Kidney (tissue), 13 donors: ENCODE measurements at regions not wholly inside any gene's neighbourhood (a gene's known extent, or its start where the extent isn't known, plus 50 kb on each side); places are given as distances from the start of the nearest gene placed in this dataset.

Source experiments
- DNase-seq, 5 donors: peaks; one replicate each; pipeline ENCODE4 v3.0.0-alpha.2; 2013 to 2020
- FAIRE-seq: peaks from 2 replicates; lab custom pipeline; 2012; peaks lifted over from hg19 to GRCh38; lab: Jason Lieb, UNC
- H3K27ac ChIP-seq, 2 donors: one replicate each; pipeline ENCODE4 v1.7.0; 2013; ENCODE audit warnings: low read depth in 2 of 2, low read length in 2 of 2, inconsistent platforms in 1 of 2
- H3K27me3 ChIP-seq: one replicate; pipeline ENCODE4 v1.7.1; 2013; ENCODE audit warnings: low read length, inconsistent platforms; ENCODE audit not compliant: control insufficient read depth, insufficient read depth
- H3K36me3 ChIP-seq, 3 donors: one replicate each; pipeline versions ENCODE4 v1.7.0 to v1.7.1; 2013; ENCODE audit warnings: low read length in 3 of 3, control low read depth in 1 of 3, inconsistent platforms in 1 of 3; ENCODE audit not compliant: insufficient read depth in 3 of 3, control insufficient read depth in 2 of 3
- H3K4me1 ChIP-seq, 3 donors: one replicate each; pipeline versions ENCODE4 v1.7.0 to v1.7.1; 2013; ENCODE audit warnings: low read length in 3 of 3, inconsistent platforms in 1 of 3, low read depth in 1 of 3; ENCODE audit not compliant: control insufficient read depth in 2 of 3, insufficient read depth in 2 of 3
- H3K4me3 ChIP-seq, 3 donors: one replicate each; pipeline versions ENCODE4 v1.7.0 to v1.8.1; 2013; ENCODE audit warnings: low read length in 3 of 3, control low read depth in 1 of 3, inconsistent platforms in 1 of 3
- H3K9ac ChIP-seq, 3 donors: one replicate each; pipeline versions ENCODE4 v1.7.0 to v1.7.1; 2013; ENCODE audit warnings: low read length in 3 of 3, control low read depth in 1 of 3, inconsistent platforms in 1 of 3
- H3K9me3 ChIP-seq, 3 donors: one replicate each; pipeline versions ENCODE4 v1.7.0 to v1.7.1; 2013; ENCODE audit warnings: low read length in 3 of 3, control low read depth in 1 of 3, inconsistent platforms in 1 of 3; ENCODE audit not compliant: control insufficient read depth in 2 of 3, insufficient read depth in 1 of 3
- intact Hi-C: fragments of 100-400 bp; cut with DNase I; formaldehyde crosslinking; loops from one replicate; pipeline ENCODE4 v1.11.1; 2022
- TF ChIP-seq, protein P1 (sequence below): IDR thresholded peaks from 3 replicates; pipeline ENCODE4 v1.5.1; 2012; ENCODE audit warnings: mild to moderate bottlenecking, moderate library complexity, borderline replicate concordance; ENCODE audit not compliant: insufficient read depth; ENCODE audit errors: extremely low read depth
- donor health status: control.
- donor health status: control.
- donor health status: control.
- donor health status: control.
- donor health status: control.
- donor health status: DM: yes; HTN: yes; CAD: no.
- donor health status: Normal renal cell carcinoma (clear cell type).

DNA sequence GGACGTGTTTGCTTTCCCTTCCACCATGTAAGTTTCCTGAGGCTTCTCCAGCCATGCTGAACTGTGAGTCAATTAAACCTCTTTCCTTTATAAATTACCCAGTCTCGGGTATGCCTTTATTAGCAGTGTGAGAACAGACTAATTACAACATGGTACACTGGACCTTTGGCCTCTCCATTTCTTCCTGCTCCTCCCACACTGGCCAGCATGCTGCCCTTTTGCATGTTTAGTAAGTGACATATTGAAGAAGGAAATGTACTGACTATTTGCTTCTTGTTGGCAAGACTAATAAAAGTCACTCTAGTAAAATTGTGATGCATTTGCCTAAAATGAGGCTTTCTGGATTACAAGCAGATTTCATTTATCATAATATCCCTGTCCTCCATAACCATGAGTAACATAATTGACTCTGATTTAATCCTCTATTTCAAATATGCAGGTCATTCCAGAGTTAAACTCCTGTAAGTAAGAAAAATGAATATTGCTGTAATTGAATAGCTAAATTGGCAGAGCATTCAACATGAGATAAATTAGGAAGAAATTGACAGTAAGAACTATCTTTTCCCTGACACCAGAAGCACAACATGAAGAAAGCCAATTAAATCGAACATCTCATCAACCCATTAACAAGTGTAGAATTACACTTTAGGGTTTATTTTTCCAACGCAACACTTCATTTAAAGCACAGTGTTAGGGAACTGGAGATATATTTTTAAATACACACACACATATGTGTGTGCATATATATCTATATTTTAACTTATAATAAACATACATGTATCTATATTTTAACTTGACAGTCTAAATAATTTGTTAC is 427.8 kb upstream of the ZP4 start:
- TF ChIP-seq, protein P1, sequence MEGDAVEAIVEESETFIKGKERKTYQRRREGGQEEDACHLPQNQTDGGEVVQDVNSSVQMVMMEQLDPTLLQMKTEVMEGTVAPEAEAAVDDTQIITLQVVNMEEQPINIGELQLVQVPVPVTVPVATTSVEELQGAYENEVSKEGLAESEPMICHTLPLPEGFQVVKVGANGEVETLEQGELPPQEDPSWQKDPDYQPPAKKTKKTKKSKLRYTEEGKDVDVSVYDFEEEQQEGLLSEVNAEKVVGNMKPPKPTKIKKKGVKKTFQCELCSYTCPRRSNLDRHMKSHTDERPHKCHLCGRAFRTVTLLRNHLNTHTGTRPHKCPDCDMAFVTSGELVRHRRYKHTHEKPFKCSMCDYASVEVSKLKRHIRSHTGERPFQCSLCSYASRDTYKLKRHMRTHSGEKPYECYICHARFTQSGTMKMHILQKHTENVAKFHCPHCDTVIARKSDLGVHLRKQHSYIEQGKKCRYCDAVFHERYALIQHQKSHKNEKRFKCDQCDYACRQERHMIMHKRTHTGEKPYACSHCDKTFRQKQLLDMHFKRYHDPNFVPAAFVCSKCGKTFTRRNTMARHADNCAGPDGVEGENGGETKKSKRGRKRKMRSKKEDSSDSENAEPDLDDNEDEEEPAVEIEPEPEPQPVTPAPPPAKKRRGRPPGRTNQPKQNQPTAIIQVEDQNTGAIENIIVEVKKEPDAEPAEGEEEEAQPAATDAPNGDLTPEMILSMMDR, result no peak
- no peak for FAIRE-seq
- intact Hi-C loops, result no loop called here

DNA sequence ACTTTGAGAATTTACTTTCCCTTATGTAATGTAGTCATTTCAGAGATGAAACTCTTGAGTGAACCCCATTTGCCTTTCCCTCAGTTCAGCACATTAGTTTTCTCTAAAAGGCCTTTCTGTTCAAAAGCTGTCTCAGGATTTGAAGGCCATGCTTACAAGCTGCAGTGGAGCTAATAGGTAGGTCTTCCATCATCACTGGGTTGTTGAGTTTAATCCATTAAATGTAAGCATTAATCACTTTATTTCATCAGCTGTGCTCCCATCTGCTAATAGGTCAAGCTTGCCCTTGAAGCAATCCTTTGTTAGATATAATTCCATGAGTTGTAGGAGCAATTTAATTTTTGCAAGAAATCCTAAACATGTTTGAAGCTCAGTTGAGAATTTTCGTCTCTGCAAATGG is 422.2 kb upstream of the ZP4 start:
- Histone ChIP-seq H3K27me3 (no peaks in the 10 kb centered on the region), H3K9me3 (no peaks in the 10 kb centered on the region), H3K9ac (no peak overlapping the region), H3K27ac (no peak overlapping the region), H3K4me1 (no peaks in the 10 kb centered on the region), H3K4me3 (no peak overlapping the region), H3K36me3 (no peaks in the 10 kb centered on the region)
- TF ChIP-seq, protein P1, result no peak
- intact Hi-C loops, result no loop called here
- DNase-seq, result no peak
- FAIRE-seq, result no peak

More for the DNA sequence above, 427.8 kb upstream of the ZP4 start:
- Histone ChIP-seq H3K36me3 (no peaks in the 10 kb centered on the region), H3K4me3 (no peak overlapping the region), H3K9me3 (no peaks in the 10 kb centered on the region), H3K4me1 (no peaks in the 10 kb centered on the region), H3K27ac (no peak overlapping the region), H3K9ac (no peak overlapping the region), H3K27me3 (no peaks in the 10 kb centered on the region)
- peak in 1 of 5 donors; percentile 2 for DNase-seq

DNA sequence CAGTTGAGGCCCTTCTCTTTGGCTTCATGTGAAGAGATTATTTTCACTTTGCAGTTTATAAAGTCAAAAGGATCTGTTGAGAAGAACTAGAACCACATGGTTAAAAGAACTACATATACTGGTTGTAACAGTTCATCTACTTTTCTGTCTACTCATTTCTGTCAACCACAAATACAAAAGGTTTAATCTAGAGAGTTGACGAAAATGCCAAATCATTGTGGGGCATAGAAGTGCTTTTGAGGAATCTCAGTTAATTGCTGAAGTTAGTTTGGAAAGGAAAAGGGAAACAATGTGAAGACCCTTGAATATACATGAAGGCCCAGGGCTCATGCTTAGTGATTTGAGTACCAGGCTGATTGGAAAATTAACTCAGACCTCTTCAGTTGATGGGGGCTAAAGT is 415.7 kb upstream of the ZP4 start:
- TF ChIP-seq, protein P1, result no peak
- Histone ChIP-seq H3K4me3 (no peak overlapping the region), H3K27ac (no peak overlapping the region), H3K9me3 (no peaks in the 10 kb centered on the region), H3K27me3 (no peaks in the 10 kb centered on the region), H3K36me3 (no peaks in the 10 kb centered on the region), H3K4me1 (no peaks in the 10 kb centered on the region), H3K9ac (no peak overlapping the region)
- no peak for FAIRE-seq
- intact Hi-C loops, result no loop called here
- no peak for DNase-seq
